ENCODE measurements at regions not wholly inside any gene's neighbourhood (a gene's known extent, or its start where the extent isn't known, plus 50 kb on each side); places are given as distances from the start of the nearest gene placed in this dataset.
"Not testable (repeated sequence)": the region's sequence is repeated elsewhere in the genome, so short reads cannot be mapped to it uniquely, and the experiment has no call there.

DNA sequence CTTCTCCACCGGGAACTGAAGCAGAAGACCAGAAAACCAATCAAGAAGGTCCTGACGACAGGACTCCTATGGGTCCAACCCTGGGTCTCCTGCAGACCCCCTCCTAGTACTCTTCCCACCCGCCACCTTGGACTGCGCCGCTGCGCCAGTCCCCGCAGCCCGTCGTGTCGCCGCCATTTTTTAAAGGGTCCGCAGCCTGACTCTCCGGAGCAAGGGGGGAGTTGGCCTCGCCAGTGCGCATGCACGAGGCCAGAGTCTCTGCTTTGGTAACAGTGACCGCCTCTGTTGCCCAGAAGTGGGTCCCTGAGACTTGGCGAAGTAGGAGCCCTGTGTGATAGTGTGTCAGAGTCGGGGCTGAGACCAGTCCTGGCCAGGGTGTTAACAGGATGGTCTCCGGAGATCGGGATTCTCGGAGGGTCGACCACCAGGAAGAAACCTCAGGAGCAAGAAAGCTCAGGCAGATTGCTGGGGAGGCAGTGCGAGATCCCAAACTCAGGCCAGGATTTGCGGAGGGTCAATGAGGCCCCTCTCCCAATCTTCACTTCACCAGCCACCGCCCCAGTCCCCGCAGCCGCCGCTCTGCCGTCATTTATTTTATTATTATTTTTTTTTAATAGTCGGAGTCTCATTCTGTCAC lies 612.5 kb downstream of the KCNJ18 start:
- DNase-seq: no peak

DNA sequence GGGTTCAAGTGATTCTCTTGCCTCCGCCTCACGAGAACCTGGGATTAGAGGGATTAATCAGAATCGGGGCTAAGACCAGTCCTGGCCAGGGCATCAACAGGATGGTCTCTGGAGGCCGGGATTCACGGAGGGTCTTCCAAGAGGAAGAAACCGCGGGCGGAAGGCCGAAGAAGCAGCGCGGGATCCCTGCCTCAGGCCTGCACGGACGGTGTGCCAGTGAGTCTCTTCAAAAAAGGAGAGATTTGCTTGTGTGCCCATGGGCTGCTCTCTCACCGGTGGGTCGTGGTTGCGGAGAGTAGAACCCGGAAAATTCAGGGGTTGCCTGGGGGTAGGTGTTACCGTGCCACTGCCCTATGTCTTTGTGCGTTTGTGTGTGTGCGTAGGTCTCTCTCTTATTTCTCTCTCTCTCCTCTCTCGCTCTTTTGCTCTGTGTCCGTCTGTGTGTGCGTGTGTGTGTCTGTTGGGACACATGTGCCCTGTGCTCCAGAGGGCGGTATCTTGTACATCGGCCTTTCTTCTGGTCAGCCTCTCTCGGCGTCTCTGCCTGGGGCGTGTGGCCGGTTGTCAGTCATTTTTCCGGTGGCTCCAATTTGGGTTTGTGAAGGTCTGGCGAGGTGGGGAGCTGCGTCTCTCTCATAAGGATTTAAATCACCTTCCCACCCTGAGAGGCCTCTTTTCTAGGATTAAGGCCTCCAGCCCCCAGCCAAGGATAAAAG lies 613.2 kb downstream of the KCNJ18 start:
- DNase-seq: no peak

DNA sequence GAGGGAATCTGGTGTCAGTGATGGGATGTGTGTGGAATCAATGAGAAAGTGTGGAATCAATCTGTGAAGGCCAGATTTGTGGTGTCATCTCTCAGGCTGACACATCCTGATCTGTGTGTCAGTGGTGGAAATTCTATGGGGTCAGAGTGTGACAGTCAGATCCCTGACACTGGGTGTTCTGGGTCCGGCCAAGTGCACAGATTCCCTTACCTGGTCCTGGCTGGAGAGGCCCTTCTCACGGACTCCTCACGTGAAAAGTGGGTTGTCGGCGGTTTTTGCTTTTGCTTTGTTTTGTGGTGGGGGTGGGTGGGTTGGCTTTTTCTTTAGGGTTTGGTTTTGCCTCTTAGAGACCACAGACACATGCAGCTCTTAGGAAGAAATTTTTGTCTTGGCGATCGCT lies 618.0 kb downstream of the KCNJ18 start:
- DNase-seq: not testable (repeated sequence)

DNA sequence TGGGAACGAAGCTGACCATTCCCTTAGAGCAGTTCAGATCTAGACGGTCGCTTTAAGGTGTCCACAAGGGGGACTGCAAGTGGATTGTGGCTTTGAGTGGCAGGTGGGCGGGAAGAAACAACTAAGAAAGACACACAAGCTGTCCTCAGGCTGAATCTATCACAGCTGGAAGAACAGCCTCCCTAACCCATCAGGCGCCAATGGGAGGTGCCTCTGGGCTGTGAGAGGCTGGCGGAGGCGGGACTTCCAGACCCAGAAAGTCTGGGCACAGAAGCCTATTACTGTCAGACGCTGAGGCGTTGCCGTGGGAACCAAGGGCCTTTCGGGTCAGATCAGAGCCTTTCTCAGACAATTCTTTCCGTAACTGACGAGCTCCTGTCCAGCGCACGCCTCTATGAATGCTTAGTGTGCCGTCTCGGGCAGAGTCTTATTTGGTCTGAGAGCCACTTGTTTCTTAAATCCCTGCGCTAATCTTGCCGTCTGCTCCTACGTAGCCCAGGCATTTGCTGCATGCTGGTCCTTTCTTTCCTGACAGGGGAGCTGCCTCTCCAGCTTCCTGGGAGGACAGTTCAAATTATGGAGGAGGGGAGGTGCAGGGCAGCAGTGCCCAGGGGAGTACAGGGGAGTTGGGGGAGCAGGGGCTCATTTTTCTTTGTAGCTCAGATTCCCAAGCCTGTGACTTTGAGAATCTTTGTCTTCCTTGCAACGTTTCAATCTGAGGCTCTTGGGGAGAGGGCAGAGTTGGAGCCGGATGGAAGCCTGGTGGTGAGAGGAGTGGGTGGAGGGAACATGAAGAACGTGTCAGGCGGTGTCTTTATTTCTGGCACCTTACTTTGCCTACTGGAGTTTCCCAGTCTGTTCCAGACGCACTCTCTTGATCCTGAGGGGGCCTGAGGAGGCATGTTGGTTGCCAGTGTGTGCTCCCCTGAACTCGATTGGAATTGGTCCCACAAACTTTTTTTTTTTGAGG lies 618.7 kb downstream of the KCNJ18 start:
- DNase-seq: peak in 6 of 56 donors; percentile 9 to 37 (median 19)

DNA sequence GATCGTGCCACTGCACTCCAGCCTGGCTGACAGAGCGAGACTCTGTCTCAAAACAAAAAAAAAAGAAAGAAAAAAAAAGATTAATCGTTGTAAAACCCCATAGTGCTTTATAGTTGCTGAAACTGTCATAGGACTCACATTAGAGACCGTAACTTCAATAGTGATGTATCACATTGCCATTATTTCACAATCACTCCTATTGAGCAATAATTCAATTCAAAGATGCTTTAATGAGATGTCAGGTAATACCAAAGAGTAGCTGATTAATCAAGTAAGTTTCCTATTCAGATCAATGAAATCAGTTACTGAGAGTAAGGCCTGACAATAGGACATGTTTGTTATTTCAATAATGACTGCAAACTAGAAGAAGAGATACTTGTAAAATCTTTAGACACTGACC lies 628.7 kb downstream of the KCNJ18 start:
- not testable (repeated sequence) for DNase-seq

DNA sequence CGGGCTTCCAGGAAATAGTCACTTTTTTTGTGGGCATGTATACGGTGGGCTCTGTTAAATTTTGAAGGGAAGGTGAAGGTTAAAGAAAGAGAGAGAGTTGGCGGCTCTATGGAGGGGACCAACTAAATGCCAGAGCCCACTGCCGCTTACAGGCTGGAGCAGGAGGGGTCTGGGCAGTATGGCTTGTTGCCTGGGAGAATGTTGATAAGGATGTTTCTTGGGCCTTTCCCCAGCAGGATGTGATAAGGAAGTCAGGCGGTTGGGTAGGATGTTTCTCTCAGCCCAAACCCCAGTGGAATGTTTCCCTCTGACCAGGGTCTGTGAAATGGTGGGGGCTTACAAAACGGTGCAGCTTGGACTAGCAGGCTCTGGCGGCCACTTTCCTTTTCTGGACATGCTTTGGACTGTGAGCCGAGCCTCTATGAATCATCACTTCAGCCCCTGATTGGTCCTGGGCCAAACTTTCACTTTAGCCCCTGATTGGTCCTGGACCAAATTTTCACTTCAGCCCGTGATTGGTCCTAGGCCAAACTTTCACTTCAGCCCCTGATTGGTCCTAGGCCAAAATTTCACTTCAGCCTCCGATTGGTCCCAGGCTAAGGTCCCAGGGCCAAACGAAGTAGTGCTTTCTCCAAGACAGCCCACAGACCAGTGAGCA lies 630.7 kb downstream of the KCNJ18 start:
- peak in 1 of 56 donors; percentile 14 for DNase-seq

DNA sequence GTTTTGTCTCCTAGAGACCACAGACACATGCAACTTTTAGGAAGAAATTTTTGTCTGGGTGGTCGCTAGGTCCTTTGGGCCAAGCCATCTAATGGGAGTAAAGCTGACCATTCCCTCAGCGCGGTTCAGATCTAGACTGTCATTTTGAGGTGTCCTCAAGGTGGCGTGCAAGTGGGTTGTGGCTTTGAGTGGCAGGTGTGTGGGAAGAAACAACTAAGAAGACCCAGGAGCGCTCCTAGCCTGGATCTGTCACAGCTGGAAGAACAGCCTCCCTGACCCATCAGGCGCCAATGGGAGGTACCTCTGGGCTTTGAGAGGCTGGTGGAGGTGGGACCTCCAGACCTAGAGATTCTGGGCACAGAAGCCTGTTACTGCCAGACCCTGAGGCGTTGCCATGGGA lies 645.1 kb downstream of the KCNJ18 start:
- DNase-seq: no peak

DNA sequence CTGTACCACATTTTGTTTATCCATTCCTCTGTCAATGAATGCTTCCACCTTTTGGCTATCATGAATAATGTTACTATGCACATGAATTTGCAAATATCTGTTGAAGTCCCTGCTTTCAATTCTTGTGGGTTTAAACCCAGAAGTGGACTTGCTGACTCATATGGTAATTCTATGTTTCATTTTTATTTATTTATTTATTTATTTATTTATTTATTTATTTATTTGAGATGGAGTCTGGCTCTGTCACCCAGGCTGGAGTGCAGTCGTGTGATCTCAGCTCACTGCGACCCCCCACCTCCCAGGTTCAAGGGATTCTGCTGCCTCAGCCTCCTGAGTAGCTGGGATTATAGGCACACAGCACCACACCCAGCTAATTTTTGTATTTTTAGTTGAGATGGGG lies 664.3 kb downstream of the KCNJ18 start:
- DNase-seq: not testable (repeated sequence)

DNA sequence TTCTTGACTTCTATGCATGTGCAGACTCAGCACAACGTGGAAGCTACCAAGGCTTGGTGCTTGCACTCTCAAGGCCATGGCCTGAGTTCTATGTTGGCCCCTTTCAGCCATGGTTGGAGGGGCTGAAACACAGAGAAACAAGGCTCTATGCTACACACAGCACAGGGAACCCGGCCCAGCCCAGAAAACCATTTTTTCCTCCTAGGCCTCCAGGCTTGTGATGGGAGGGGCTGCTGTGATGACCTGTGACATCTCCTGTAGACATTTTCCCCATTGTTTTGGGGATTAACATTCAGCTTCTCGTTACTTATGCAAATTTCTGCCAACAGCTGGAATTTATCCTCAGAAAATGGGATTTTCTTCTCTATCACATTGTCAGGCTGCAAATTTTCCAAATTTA lies 678.7 kb downstream of the KCNJ18 start:
- not testable (repeated sequence) for DNase-seq

DNA sequence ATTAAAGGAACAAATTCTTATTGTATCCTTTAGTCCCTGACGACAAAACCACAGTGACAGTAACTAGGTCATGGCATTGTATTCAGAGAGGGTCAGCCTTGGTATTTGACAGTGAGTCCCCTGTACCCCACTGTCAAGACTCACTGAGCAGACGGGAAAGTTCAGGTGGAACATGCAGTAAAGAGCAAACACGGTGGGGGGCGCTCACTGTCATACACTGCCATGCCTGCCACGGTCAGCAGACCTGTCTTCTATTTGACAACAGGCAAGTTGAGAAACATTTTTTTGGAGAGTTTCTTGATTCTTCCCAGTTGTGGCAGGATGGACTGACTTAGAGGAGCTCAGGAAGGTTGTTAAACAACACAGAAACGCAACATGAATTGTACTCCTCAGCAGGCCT lies 681.6 kb downstream of the KCNJ18 start:
- no peak for DNase-seq

DNA sequence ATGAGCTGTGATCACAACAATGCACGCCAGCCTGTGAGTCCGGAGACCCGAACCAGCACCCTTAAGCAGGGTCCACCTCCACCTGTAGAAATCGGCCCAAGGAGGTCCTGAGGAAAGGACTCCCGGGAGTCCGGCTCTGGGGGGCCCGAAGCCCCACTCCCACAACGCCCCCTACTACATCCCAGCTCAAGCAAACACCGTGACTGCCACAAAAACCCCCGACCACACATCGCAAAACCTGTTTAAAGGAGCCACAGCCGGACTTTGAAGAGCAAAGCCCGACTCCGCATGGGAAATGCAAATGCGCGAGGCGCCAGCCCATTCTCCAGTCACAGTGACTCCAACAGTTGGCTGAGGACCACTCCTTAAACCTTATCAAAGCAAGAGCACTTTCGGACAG lies 682.4 kb downstream of the KCNJ18 start:
- DNase-seq: no peak

DNA sequence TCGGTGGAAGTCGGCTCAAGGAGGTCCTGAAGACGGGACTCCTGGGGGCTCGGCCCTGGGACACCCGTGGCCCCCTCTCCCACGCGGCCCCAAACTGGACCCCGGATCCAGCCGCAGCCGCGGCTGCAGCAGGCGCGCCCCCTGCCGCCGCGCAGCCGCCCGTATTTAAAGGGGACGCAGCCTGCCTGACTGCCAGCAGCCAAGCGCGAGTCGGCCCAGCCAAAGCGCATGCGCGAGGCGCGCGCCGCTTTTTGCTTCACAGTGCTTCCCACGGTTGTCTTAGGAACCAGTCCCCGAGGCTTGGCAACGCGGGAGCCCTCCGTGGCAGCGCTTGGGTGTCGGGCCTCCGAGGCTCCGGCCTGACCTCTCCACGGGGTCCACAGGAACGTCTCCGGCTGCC lies 684.4 kb downstream of the KCNJ18 start:
- not testable (repeated sequence) for DNase-seq

DNA sequence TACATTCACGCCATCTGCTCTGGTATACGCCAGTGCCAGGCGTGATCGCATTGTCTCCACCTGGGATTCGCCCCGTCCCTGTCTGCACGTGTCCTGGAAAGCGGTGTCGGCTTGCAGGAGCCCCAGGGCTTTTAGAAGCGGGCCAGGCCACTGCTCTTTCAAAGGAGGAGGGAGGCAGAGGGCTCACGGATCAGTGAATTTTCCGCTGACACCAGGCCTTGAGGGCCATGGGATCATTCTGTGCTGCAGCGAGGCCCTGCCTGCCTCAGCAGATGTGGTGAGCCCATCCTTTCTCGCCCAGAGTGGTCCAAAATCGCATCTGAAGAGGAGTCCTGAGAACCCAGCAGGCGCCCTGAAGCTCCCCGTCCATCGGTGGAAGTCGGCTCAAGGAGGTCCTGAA lies 686.4 kb downstream of the KCNJ18 start:
- DNase-seq: not testable (repeated sequence)

DNA sequence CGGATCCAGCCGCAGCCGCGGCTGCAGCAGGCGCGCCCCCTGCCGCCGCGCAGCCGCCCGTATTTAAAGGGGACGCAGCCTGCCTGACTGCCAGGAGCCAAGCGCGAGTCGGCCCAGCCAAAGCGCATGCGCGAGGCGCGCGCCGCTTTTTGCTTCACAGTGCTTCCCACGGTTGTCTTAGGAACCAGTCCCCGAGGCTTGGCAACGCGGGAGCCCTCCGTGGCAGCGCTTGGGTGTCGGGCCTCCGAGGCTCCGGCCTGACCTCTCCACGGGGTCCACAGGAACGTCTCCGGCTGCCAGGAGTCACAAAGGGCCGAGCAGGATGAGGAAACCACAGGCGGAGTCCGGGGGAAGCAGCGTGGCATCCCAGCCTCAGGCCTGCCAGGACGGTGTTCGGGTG lies 689.3 kb downstream of the KCNJ18 start:
- not testable (repeated sequence) for DNase-seq

DNA sequence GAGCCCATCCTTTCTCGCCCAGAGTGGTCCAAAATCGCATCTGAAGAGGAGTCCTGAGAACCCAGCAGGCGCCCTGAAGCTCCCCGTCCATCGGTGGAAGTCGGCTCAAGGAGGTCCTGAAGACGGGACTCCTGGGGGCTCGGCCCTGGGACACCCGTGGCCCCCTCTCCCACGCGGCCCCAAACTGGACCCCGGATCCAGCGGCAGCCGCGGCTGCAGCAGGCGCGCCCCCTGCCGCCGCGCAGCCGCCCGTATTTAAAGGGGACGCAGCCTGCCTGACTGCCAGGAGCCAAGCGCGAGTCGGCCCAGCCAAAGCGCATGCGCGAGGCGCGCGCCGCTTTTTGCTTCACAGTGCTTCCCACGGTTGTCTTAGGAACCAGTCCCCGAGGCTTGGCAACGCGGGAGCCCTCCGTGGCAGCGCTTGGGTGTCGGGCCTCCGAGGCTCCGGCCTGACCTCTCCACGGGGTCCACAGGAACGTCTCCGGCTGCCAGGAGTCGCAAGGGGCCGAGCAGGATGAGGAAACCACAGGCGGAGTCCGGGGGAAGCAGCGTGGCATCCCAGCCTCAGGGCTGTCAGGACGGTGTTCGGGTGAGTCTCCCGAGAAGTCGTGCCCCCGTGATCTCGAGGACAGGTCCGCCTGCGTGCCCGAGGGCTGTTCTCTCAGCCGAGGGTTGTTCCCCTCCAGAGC lies 691.6 kb downstream of the KCNJ18 start:
- DNase-seq: not testable (repeated sequence)

DNA sequence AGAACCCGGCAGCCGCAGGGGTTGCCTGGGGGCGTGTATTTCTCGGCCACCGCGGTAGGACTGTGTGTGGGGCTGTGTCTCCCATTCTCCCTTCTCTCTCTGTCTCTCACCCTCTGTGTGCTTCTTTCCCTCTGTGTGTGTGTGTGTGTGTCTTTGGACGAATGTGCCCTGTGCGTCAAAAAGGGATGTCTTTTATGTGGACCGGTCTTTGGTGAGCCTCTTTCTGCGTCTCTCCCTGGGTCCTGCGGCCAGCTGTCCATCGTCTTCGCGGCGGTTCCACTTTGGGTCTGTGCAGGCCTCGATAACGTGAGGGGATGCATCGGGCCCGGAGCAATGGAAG lies 692.1 kb downstream of the KCNJ18 start:
- DNase-seq: not testable (repeated sequence)

DNA sequence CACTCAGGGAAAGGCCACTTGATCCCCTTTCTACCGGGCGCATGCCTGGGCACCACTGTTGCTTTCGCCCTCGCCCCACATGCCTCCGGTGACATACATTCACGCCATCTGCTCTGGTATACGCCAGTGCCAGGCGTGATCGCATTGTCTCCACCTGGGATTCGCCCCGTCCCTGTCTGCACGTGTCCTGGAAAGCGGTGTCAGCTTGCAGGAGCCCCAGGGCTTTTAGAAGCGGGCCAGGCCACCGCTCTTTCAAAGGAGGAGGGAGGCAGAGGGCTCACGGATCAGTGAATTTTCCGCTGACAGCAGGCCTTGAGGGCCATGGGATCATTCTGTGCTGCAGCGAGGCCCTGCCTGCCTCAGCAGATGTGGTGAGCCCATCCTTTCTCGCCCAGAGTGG lies 706.1 kb downstream of the KCNJ18 start:
- not testable (repeated sequence) for DNase-seq

DNA sequence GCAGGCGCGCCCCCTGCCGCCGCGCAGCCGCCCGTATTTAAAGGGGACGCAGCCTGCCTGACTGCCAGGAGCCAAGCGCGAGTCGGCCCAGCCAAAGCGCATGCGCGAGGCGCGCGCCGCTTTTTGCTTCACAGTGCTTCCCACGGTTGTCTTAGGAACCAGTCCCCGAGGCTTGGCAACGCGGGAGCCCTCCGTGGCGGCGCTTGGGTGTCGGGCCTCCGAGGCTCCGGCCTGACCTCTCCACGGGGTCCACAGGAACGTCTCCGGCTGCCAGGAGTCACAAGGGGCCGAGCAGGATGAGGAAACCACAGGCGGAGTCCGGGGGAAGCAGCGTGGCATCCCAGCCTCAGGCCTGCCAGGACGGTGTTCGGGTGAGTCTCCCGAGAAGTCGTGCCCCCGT lies 706.7 kb downstream of the KCNJ18 start:
- DNase-seq: not testable (repeated sequence)

DNA sequence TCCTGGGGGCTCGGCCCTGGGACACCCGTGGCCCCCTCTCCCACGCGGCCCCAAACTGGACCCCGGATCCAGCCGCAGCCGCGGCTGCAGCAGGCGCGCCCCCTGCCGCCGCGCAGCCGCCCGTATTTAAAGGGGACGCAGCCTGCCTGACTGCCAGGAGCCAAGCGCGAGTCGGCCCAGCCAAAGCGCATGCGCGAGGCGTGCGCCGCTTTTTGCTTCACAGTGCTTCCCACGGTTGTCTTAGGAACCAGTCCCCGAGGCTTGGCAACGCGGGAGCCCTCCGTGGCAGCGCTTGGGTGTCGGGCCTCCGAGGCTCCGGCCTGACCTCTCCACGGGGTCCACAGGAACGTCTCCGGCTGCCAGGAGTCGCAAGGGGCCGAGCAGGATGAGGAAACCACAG lies 712.8 kb downstream of the KCNJ18 start:
- DNase-seq: not testable (repeated sequence)

DNA sequence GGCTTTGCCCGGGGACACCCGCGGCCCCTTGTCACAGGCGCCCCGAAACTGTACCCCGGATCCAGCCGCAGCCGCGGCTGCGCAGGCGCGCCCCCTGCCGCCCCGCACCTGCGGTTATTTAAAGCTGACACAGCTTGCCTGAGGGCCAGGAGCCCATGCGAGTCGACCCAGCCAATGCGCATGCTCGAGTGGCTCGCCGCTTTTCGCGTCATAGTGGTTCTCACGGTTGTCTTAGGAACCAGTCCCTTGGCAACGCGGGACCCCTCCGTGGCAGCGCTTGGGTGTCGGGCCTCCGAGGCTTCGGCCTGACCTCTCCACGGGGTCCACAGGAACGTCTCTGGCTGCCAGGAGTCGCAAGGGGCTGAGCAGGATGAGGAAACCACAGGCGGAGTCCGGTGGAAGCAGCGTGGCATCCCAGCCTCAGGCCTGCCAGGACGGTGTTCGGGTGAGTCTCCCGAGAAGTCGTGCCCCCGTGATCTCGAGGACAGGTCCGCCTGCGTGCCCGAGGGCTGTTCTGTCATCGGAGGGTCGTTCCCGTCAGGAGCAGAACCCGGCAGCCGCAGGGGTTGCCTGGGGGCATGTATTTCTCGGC lies 716.9 kb downstream of the KCNJ18 start:
- DNase-seq: no peak

DNA sequence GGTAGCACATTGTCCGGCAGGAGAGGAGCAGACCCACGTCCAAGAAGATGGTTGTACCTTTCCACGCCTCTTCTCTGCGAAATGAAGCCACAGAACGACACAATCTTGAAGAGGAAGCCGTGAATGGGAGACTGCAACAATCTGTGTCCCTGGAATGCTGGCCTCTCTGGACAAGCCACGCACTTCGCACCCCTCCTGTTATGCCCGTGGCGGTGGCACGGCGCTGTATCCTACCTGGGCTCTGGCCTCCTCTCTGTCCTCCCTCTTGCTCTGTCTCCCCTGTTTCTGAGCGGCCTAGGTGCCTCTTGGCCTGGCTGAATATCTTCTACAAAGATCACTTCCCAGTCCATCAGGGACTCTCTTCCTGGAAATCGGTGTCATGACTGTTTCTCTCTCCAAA lies 717.8 kb downstream of the KCNJ18 start:
- no peak for DNase-seq

Data from amygdala (tissue), 56 donors.